HG03066 (cell line): ENCODE measurements at regions not wholly inside any gene's neighbourhood (a gene's known extent, or its start where the extent isn't known, plus 50 kb on each side); places are given as distances from the start of the nearest gene placed in this dataset.

Experiments used
- ATAC-seq: cut with Tn5 transposase; IDR thresholded peaks from one replicate; pipeline ENCODE4 v1.9.1; 2021; ENCODE audit warnings: low read depth; ENCODE audit not compliant: unreplicated experiment

- ATAC-seq: no peak
These were observed 74.7 kb upstream of the TEX51 start for GRCh38 chr2:126823951-126824350.

- ATAC-seq: no peak
These were observed 74.0 kb upstream of the TEX51 start for GRCh38 chr2:126824663-126825062.

GRCh38 chr2:126825316-126825715 is 73.4 kb upstream of the TEX51 start:
- no peak for ATAC-seq

GRCh38 chr2:126826491-126826890 is 72.2 kb upstream of the TEX51 start:
- ATAC-seq: no peak

DNA sequence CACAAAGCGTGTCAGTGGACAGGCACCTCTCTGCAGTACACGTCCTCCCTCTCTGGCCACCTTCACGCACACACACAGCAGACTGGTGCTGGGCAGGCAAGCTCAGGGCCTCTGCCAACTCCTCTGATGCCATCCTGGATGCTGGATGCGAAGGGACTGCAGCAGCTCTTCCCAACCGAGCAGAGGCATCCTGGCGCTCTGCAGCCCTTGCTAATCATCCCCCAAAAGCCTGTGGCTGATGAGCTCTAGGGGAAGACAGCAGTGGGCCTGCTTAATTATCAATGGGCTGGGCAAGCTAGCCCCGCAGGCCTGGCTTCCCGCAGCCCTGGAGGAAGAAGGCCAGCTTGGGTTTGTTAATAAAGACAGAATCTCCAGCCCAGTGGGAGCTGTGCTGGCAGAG is 71.3 kb upstream of the TEX51 start:
- no peak for ATAC-seq

- ATAC-seq: no peak
These were observed 70.6 kb upstream of the TEX51 start for GRCh38 chr2:126828051-126828450.

GRCh38 chr2:126828491-126828890 is 70.2 kb upstream of the TEX51 start:
- ATAC-seq: no peak

DNA sequence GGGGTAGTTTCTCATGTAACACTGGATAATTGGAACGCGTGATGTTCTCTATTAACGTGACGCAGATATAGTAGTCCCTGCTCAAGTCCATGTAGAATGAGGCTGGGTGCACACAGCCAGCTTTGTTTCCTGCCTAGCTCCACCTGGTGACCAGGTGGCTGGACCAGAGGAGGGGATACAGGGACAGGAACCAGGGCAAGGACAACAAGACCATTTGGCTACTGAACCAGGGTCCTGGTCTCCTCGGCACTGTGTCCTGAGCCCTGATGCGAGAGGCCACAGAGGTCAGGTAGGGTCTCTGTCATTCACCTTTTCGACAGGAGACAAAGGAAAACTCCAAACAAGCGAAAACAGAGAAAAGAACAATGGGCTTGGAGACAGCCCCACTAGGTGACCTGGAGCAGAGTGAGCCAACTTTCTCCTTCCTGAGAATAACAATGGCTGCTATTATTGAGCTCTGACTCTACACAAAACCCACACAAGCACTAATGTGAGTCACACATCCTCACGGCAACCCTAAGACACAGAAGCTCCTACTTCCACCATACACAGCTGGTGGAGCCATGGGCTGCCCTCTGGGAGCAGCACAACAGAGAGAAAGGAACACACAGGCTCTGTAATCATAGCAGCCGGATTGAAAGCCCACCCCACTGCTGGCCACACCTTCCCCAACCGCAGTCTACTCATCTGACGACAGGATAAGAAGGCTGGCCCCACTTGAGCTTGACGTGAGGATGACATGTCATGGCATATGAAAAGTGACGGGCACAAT is 67.3 kb upstream of the TEX51 start:
- no peak for ATAC-seq

- ATAC-seq: no peak
These were observed 66.7 kb upstream of the TEX51 start for GRCh38 chr2:126832014-126832413.

DNA sequence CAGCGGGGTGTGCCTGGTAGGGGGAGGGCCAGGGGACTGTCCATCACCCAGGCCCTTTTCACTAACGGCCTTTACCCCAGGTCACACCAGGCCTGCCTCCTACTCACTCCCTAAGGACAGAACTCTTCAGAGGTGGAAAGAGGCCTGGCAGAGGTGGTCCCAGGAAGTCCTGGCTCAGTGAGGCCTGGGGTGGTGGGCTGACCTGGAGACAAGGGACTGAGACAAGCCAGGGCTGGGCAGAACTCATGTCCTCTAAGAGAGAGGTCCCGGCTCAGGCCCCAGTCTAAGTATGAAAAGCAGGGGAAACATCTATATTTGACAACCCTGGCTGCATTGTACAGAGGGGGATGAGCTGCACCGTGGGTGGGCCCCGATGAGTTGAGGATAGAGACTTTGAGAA is 65.9 kb upstream of the TEX51 start:
- no peak for ATAC-seq

DNA sequence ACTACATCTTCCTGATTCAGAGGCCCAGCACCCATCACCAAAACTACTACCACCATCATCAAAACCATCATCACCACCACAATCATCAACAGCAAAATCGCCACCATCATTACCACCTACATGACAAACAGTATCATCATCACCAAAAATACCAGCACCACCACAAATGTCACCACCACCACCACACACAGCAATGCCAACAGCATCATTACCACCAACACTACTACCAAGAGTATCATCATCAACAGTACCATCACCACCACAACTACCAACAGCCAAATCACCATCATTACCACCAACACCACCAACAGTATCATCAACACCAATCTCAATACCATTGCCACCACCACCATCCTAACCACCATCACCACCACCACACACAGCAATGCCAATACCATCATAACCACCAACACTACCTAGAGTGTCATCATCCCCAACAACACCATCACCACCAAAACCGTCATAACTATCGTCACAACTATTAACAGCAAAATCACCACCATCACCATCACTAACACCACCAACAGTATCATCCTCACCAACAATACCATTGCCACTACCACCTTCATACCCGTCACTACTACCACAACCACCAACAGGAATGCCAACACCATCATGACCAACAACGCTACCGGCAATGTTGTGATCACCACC is 64.6 kb upstream of the TEX51 start:
- ATAC-seq: no peak

DNA sequence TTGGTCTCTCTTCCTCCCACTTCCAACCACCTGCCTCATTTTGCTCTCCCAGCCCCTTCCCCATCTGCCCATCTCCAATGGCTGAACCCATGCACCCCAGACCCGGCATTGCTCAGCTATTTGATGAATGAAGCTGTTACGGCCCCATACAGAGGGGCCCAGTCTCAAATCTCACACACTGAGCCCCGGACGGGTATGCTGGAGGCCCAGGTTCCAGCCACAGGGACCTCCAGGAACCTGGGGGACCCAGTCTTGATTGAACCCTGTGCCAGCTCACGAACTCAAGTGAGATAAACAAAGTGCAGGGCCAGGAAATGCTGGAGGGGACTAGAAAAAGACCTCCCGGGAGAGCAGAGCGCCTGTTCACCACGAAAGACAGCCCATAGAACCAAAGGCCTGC is 63.4 kb upstream of the TEX51 start:
- ATAC-seq: no peak

DNA sequence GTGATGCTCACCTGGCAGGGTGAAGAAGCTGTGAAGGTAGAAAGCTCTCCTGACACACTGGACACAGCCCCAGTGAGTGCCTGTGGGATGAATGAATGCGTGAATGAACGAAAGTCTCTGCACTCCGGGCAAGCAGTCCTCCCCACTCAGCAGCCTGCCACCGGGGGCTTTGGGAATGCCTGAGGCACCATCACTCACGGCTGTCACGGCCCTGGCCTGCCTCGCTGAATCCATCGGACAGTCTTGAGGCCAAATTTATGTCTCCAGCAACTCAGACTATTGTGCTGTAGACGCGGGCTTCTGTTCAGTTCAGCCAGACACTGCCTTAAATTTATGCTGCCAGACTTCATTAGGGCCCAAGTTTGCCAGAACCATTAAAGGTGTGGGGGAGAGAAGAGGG is 62.9 kb upstream of the TEX51 start:
- no peak for ATAC-seq

DNA sequence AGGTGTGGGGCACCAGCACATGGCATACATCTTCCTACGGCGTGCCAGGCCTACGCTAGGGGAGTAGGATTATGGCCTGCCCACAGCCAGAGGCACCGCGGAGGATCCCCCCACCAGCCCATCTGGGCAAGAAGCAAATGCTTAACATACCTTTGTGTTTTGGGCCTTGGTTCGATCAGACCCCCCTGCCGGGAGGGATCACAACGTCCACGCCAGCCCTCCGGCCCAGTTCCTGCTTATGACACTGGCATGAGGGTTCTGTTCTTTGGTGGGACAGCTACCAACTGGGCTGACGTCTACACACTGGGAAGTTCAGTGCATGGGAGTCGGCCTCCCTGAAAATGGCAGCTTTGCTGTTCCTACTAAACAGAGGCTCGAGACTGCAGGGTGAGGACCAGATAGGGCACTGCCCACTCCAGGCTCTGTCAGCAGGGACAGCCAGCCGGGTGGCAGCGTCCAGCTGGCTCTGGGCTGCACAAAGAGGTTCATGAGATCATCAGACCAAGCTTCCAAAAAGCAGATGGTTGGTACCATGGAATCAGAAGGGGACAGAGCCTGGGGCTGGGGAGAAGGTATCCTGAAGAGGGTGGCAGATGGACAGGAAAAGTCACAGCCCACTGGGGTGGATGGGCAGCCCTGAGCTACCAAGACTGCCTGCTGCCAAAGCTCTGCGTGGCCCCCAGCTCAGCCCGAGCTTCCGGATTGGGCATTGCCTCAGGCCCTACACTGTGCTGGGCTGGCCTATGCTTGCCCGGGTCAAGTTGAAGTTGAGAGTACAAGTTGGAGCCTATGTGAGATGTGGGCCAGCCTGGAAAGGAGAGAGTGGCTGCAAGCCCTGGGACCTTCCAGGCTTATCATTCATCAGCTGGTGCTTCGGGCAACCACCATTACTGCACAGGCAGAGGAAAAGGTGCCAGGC is 61.7 kb upstream of the TEX51 start:
- no peak for ATAC-seq

DNA sequence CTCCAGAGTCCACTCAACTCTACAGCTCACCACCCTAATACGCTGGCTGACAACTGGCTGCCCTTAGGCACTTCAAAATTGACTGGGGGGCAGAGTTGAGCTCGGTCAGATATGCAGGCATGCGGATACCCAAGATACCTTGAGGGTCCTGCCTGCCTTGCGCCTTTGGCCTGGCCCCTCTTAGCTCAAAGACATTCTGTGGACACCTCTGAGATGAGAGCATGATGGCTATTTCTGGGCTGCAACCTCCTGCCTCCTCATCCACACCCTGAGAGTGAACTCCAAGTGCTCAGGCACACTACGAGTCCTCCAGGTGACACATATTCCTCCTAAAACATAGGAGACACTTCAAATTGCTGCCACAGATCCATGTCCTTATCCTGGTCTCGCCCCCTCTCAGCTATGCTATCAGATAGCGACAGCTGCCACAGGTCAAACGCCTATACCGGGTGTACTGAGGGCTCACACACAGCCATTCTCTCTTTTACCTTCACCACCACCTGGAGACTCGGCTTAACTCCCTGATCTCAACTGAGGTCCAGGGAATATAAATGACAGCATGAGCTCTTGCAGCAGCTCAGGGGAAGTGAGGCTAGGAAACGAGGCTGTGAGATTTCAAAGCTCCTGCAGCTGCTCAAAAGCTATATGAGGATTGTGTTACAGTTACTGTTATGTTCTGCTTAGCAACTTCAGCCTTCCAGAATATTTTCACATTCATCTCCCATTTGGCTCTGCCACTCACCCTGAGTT is 60.5 kb upstream of the TEX51 start:
- no peak for ATAC-seq

DNA sequence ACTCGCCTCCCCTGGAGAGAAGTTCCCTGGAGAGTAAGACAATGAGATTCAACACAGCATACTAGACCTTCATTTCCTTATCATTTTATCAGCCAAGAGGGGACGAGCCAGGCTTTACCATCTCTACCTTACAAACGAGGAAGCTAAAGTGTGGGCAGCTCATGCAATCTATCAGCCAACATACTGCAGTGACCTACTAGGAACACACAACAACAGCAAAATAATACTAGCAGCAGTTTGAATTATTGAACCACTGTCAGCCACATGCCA is 60.0 kb upstream of the TEX51 start:
- ATAC-seq: no peak

- no peak for ATAC-seq
These were observed 58.9 kb upstream of the TEX51 start for GRCh38 chr2:126839796-126840195.

GRCh38 chr2:126843081-126843480 is 55.6 kb upstream of the TEX51 start:
- no peak for ATAC-seq

DNA sequence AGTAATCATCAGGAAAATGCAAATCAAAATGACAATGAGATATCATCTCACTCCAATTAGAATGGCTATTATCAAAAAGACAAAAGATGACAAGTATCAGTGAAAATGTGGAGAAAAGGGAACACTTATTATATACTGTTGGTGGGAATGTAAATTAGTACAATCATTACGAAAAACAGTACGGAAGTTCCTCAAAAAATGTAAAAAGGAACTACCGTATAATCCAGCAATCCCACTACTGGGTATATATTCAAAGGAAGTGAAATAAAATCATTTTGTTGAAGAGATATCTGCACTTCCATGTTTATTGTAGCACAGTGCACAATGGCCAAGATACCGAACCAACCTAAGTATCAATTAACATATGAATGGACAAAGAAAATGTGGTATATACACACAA is 52.4 kb upstream of the TEX51 start:
- ATAC-seq: no peak
